GM10266 (cell line): ENCODE measurements at regions not wholly inside any gene's neighbourhood (a gene's known extent, or its start where the extent isn't known, plus 50 kb on each side); places are given as distances from the start of the nearest gene placed in this dataset.

Experiments
- DNase-seq: peaks from one replicate; pipeline ENCODE4 v3.0.0; 2012; ENCODE audit errors: extremely low spot score
- CTCF ChIP-seq: IDR thresholded peaks from 2 replicates; pipeline ENCODE4 v1.5.1; 2012; ENCODE audit warnings: mild to moderate bottlenecking, low read depth; ENCODE audit not compliant: control insufficient read depth, insufficient read depth; ENCODE audit errors: missing control alignments

GRCh38 chrX:43526878-43527277, 129.2 kb upstream of the MAOA start:
- TF ChIP-seq CTCF = no peak
- no peak for DNase-seq

- no peak for TF ChIP-seq CTCF
- no peak for DNase-seq
Measured at GRCh38 chrX:43527801-43528200, 128.3 kb upstream of the MAOA start.

GRCh38 chrX:43530837-43531236, 125.3 kb upstream of the MAOA start:
- DNase-seq = no peak
- TF ChIP-seq CTCF = no peak

GRCh38 chrX:43540318-43540717, 115.8 kb upstream of the MAOA start:
- DNase-seq = no peak
- TF ChIP-seq CTCF = no peak

- DNase-seq = no peak
- TF ChIP-seq CTCF = no peak
Measured at GRCh38 chrX:43551590-43551989, 104.5 kb upstream of the MAOA start.

- DNase-seq = no peak
- TF ChIP-seq CTCF = no peak
Measured at GRCh38 chrX:43552156-43552555, 103.9 kb upstream of the MAOA start.

GRCh38 chrX:43552703-43553102, 103.4 kb upstream of the MAOA start:
- DNase-seq = no peak

More at GRCh38 chrX:43552703-43553102, 103.4 kb upstream of the MAOA start:
- no peak for TF ChIP-seq CTCF
